Stimulated activated naive B cell treated with anti-CD40 and anti-IgM and Interleukin-4, amounts not matched to agents 10 μg/mL and 1 μg/mL and 100 μg/mL, for 72 hours (primary cell): ENCODE measurements at regions not wholly inside any gene's neighbourhood (a gene's known extent, or its start where the extent isn't known, plus 50 kb on each side); places are given as distances from the start of the nearest gene placed in this dataset.
A peak's percentile ranks its signal among the peaks of the same experiment; 100 is the strongest.

Experiments used
- ATAC-seq, 2 donors: fragments of 150-1000 bp; cut with Tn5 transposase; replicated peaks; 2 replicates each; pipeline ENCODE4 v1.10.0; 2021; ENCODE audit warnings: moderate library complexity in 1 of 2
- DNase-seq: peaks from one replicate; pipeline ENCODE4 v3.0.0; 2021
- H3K27ac Mint-ChIP-seq: one replicate; pipeline ENCODE4 v1.8.0; 2022; ENCODE audit warnings: mild to moderate bottlenecking, mixed read lengths
- H3K27me3 Mint-ChIP-seq, 2 donors: one replicate each; pipeline ENCODE4 v1.8.0; 2022; ENCODE audit warnings: mixed read lengths in 2 of 2
- H3K36me3 Mint-ChIP-seq, 2 donors: one replicate each; pipeline ENCODE4 v1.8.0; 2022; ENCODE audit warnings: mixed read lengths in 2 of 2, mild to moderate bottlenecking in 1 of 2
- H3K4me1 Mint-ChIP-seq, 2 donors: one replicate each; pipeline ENCODE4 v1.8.0; 2022; ENCODE audit warnings: mixed read lengths in 2 of 2, mild to moderate bottlenecking in 1 of 2
- H3K4me3 Mint-ChIP-seq, 2 donors: one replicate each; pipeline ENCODE4 v1.8.0; 2022; ENCODE audit warnings: mild to moderate bottlenecking in 2 of 2, mixed read lengths in 2 of 2, moderate library complexity in 1 of 2
- H3K9me3 Mint-ChIP-seq, 2 donors: one replicate each; pipeline ENCODE4 v1.8.0; 2022; ENCODE audit warnings: mixed read lengths in 2 of 2, mild to moderate bottlenecking in 1 of 2

- no peak overlapping the region for H3K27ac Mint-ChIP-seq
- DNase-seq (no peak), ATAC-seq (no peak)
- H3K4me1 Mint-ChIP-seq: no peaks in the 10 kb centered on the region
- no peaks in the 10 kb centered on the region for H3K36me3 Mint-ChIP-seq
- H3K9me3 Mint-ChIP-seq: no peaks in the 10 kb centered on the region
- H3K27me3 Mint-ChIP-seq: no peaks in the 10 kb centered on the region
- H3K4me3 Mint-ChIP-seq: no peak overlapping the region
Observed at GRCh38 chr20:39668038-39668437, 705.9 kb downstream of the DHX35 start.

GRCh38 chr20:39661833-39662232, 699.7 kb downstream of the DHX35 start:
- H3K9me3 Mint-ChIP-seq: peaks cover 0 to 5% of the 10 kb centered on the region in 2 donors
- ATAC-seq (no peak), DNase-seq (no peak)
- H3K27ac Mint-ChIP-seq: no peak overlapping the region
- no peaks in the 10 kb centered on the region for H3K27me3 Mint-ChIP-seq
- no peaks in the 10 kb centered on the region for H3K36me3 Mint-ChIP-seq
- H3K4me1 Mint-ChIP-seq: no peaks in the 10 kb centered on the region
- H3K4me3 Mint-ChIP-seq: no peak overlapping the region

DNA sequence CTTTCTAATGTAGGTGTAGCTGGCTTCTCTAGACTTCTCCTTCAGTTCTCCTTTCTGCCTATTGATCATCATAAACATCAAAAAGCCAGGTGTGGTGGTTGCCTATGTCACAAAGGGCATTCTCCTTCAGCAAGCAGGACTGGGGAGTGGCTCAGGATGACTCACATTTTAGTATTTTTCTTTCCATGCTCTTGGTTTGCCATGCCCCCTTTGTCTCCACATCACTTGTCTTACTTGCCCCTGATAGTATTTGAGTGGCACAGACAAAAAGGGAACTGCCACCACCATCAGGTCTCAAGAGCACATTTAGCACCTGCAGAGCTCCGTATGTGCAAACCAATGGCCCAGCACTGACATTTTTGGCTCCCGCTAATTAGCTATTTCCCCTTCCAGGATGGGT, 698.8 kb downstream of the DHX35 start:
- Mint-ChIP-seq H3K9me3 (peaks cover 0 to 5% of the 10 kb centered on the region in 2 donors), H3K4me1 (no peaks in the 10 kb centered on the region)
- ATAC-seq: peak; percentile 65 to 86

DNA sequence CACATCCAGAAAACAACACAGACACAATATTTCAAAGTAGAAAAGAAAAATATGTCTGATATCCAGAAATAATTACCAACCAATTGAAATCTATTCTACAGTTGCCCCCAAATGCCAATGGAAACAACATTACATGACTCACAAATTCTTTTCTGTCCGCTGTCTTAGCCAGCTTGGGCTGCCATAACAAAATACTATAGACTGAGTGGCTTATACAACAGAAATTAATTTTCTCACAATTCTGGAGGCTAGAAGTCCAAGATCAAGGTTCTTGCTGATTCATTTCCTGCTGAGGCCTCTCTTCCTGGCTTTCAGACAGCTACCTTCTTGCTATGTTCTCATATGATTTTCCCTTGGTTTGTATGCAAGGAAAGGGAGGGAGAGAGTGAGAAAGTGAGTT, 698.1 kb downstream of the DHX35 start:
- Mint-ChIP-seq H3K36me3 (no peaks in the 10 kb centered on the region), H3K4me1 (no peaks in the 10 kb centered on the region), H3K9me3 (peaks cover 0 to 5% of the 10 kb centered on the region in 2 donors), H3K27me3 (no peaks in the 10 kb centered on the region), H3K27ac (no peak overlapping the region), H3K4me3 (no peak overlapping the region)
- DNase-seq: no peak
- no peak for ATAC-seq

More for the DNA sequence above, 698.8 kb downstream of the DHX35 start:
- Mint-ChIP-seq H3K27me3 (no peaks in the 10 kb centered on the region), H3K36me3 (no peaks in the 10 kb centered on the region), H3K27ac (no peak overlapping the region), H3K4me3 (no peak overlapping the region)
- peak; percentile 2 for DNase-seq

DNA sequence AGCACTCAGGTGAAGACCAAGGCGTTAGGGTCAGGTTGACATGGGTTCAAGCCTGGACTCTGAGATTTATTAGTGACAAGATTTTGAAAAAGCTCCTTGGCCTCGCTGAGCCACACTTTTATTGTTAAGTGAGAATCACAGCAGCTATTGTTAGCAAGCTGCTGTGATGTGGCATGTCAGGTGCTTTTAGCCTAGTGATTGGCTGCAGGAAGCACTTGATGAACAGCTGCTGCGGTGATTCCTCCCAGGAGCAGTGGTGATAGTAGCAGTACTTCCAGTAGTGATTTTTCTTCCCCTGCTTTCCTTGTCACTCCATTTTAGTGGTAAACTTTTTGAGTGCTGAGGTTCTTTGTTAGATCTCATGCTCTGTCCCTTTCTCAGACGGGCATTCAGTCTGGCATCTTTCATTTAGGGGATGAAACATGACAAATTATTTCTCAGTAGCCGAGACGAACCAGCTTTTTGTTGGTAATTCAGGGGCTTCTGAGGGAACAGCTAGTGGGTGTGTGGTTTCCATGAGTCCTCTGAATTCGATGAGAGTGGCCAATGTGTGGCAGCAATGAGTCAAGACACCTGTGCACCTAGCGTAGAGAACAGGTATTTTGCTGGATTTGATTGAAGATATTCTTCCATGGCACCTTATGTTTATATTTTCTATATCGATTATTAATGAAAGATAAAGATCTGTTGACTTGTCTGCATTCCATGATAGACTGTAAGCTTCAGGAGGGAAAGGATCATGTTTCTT, 696.7 kb downstream of the DHX35 start:
- Mint-ChIP-seq H3K9me3 (peaks cover 0 to 5% of the 10 kb centered on the region in 2 donors), H3K4me1 (no peaks in the 10 kb centered on the region), H3K27ac (no peak overlapping the region), H3K4me3 (no peak overlapping the region), H3K27me3 (no peaks in the 10 kb centered on the region), H3K36me3 (no peaks in the 10 kb centered on the region)
- DNase-seq (no peak), ATAC-seq (no peak)

GRCh38 chr20:39654171-39654570, 692.0 kb downstream of the DHX35 start:
- H3K9me3 Mint-ChIP-seq: peaks cover 3 to 7% of the 10 kb centered on the region in 2 donors
- no peak for DNase-seq
- no peak overlapping the region for H3K4me3 Mint-ChIP-seq
- H3K27ac Mint-ChIP-seq: no peak overlapping the region
- no peak for ATAC-seq
- H3K27me3 Mint-ChIP-seq: peaks cover 14 to 15% of the 10 kb centered on the region in 2 donors
- no peaks in the 10 kb centered on the region for H3K36me3 Mint-ChIP-seq
- no peaks in the 10 kb centered on the region for H3K4me1 Mint-ChIP-seq

GRCh38 chr20:39651645-39652325, 689.6 kb downstream of the DHX35 start:
- ATAC-seq: no peak
- Mint-ChIP-seq H3K36me3 (no peaks in the 10 kb centered on the region), H3K27ac (no peak overlapping the region), H3K27me3 (peaks cover 14 to 15% of the 10 kb centered on the region in 2 donors), H3K4me1 (no peaks in the 10 kb centered on the region), H3K4me3 (no peak overlapping the region), H3K9me3 (peaks cover 3 to 7% of the 10 kb centered on the region in 2 donors)
- no peak for DNase-seq

DNA sequence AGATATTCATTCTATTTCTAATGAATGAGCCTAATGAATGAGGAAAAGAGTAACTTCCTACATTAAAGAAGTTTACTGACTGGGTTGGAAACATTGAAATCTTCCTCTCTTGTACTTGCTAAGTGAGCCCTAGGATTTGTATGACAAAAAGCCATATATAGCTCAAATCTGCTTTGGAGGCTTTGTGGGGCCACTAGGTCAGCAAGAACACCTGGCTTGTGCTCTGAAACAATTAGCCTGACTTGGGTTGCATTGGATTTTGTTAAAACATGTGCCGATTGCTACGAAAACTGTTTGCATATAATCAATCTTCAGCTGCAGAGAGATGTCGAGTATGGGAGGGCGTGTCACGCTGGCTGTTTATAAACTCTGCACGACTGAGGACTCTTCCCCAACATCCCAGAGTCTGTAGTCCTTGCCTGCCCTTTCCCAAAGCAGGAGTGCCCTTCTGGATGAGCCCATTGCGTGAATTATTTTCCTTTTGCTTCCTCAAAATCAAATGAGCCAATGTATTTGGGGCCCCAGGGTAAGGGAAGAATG, 684.8 kb downstream of the DHX35 start:
- Mint-ChIP-seq H3K4me1 (no peaks in the 10 kb centered on the region), H3K4me3 (no peak overlapping the region), H3K9me3 (peaks cover 3 to 10% of the 10 kb centered on the region in 2 donors), H3K27ac (no peak overlapping the region), H3K27me3 (peaks cover 14 to 23% of the 10 kb centered on the region in 2 donors), H3K36me3 (no peaks in the 10 kb centered on the region)
- no peak for ATAC-seq
- no peak for DNase-seq

DNA sequence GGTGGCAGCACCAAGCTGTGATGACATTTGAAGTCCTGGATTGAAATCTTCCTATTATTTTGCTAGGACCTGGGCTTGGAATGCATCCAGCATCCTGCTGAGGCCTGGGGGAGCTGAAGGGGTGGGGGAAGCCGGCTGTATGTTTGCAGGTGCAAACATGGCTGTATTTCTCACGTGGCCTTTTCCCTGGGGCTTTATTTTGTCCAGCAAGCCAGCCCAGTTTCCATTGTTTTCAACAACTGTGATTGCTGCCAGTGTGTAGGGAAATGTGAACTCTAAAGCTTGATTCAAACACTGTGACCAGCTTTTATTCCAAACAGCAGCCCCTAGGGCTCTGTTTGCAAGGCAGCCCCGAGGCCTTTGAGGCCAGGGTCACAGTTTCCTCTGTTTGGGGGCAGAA, 683.0 kb downstream of the DHX35 start:
- H3K4me1 Mint-ChIP-seq: no peaks in the 10 kb centered on the region
- no peak overlapping the region for H3K27ac Mint-ChIP-seq
- no peak for ATAC-seq
- peaks cover 0 to 3% of the 10 kb centered on the region in 2 donors for H3K9me3 Mint-ChIP-seq
- H3K4me3 Mint-ChIP-seq: no peak overlapping the region
- DNase-seq: no peak
- H3K27me3 Mint-ChIP-seq: peaks cover 0 to 8% of the 10 kb centered on the region in 2 donors
- no peaks in the 10 kb centered on the region for H3K36me3 Mint-ChIP-seq

- peaks cover 0 to 8% of the 10 kb centered on the region in 2 donors for H3K27me3 Mint-ChIP-seq
Observed at GRCh38 chr20:39643292-39643691, 681.1 kb downstream of the DHX35 start.

GRCh38 chr20:39641423-39641822, 679.3 kb downstream of the DHX35 start:
- H3K27me3 Mint-ChIP-seq: peaks cover 0 to 8% of the 10 kb centered on the region in 2 donors
- no peaks in the 10 kb centered on the region for H3K4me1 Mint-ChIP-seq
- H3K4me3 Mint-ChIP-seq: no peak overlapping the region
- H3K36me3 Mint-ChIP-seq: no peaks in the 10 kb centered on the region
- H3K27ac Mint-ChIP-seq: no peak overlapping the region
- peaks cover 0 to 3% of the 10 kb centered on the region in 2 donors for H3K9me3 Mint-ChIP-seq
- DNase-seq (no peak), ATAC-seq (no peak)

More at GRCh38 chr20:39643292-39643691, 681.1 kb downstream of the DHX35 start:
- Mint-ChIP-seq H3K27ac (no peak overlapping the region), H3K4me1 (no peaks in the 10 kb centered on the region), H3K4me3 (no peak overlapping the region), H3K36me3 (no peaks in the 10 kb centered on the region), H3K9me3 (peaks cover 0 to 3% of the 10 kb centered on the region in 2 donors)
- DNase-seq (no peak), ATAC-seq (no peak)

GRCh38 chr20:39640147-39640546, 678.0 kb downstream of the DHX35 start:
- no peaks in the 10 kb centered on the region for H3K9me3 Mint-ChIP-seq
- H3K36me3 Mint-ChIP-seq: no peaks in the 10 kb centered on the region
- no peak overlapping the region for H3K27ac Mint-ChIP-seq

DNA sequence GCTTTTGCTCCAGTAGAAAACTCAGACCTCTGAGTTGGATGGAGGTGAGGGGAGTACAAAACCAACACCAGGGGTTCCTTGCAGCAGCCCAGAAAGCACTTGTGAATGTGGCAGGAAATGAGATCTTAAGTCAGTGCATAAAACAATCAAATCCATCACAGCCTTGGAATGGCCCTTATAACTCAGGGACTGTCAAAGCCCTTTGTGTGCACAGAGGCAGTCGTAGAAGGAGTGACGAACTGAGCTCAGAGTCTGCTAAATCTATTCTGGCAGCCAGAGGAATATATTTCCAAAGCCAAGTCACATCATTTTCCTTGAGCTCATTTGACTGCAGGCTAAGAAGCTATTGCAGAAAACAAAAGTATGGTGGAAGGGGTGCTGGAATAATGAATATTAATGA, 676.6 kb downstream of the DHX35 start:
- ATAC-seq: no peak
- Mint-ChIP-seq H3K9me3 (no peaks in the 10 kb centered on the region), H3K36me3 (no peaks in the 10 kb centered on the region), H3K27me3 (no peaks in the 10 kb centered on the region), H3K27ac (no peak overlapping the region), H3K4me3 (no peak overlapping the region), H3K4me1 (no peaks in the 10 kb centered on the region)
- DNase-seq: no peak

More at GRCh38 chr20:39640147-39640546, 678.0 kb downstream of the DHX35 start:
- Mint-ChIP-seq H3K27me3 (peaks cover 0 to 5% of the 10 kb centered on the region in 2 donors), H3K4me1 (no peaks in the 10 kb centered on the region), H3K4me3 (no peak overlapping the region)
- no peak for ATAC-seq
- DNase-seq: no peak

DNA sequence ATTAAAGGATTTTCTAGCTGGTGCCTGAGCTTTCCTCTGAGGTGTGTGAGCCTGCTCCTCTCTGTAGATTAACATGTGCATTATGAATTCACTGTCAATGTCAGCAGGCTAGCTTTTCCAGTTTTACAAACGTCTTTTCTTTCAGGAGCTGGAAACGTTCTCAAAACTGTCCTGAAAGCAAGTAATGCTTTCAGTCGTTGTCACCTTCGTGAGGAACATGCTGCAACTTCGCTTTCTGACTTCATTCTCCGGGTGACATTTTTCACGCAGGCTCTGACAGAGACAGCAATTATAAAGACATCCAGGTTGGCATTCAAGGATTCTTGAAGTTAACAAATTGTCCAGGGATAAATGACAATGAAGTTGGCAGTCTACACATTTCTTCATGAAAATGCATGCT, 671.5 kb downstream of the DHX35 start:
- H3K4me3 Mint-ChIP-seq: no peak overlapping the region
- H3K27me3 Mint-ChIP-seq: no peaks in the 10 kb centered on the region
- no peak for ATAC-seq
- no peak overlapping the region for H3K27ac Mint-ChIP-seq
- no peaks in the 10 kb centered on the region for H3K4me1 Mint-ChIP-seq
- H3K9me3 Mint-ChIP-seq: no peaks in the 10 kb centered on the region
- H3K36me3 Mint-ChIP-seq: no peaks in the 10 kb centered on the region
- DNase-seq: no peak

DNA sequence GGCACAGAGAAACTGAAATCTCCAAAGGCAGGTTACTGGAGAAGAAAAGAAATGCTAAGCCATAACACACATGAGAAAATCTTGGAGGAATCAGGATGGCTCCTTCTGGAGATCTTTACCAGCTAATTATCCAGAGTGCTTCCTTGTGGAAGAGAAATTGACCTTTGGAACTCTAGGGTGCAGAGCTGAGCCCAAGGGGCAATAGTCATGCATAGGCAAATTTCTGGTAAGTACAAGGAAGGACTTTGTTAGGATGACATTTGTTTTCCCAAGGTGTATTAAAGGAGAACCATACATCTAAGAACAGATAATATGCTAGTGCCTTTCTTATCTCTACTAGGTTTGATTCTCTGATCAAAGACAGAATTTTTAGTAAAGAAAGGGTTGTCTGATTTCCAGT, 670.6 kb downstream of the DHX35 start:
- Mint-ChIP-seq H3K27me3 (no peaks in the 10 kb centered on the region), H3K36me3 (no peaks in the 10 kb centered on the region), H3K27ac (no peak overlapping the region), H3K9me3 (peaks cover 0 to 3% of the 10 kb centered on the region in 2 donors), H3K4me3 (no peak overlapping the region), H3K4me1 (no peaks in the 10 kb centered on the region)
- no peak for DNase-seq
- no peak for ATAC-seq
